ENCODE measurements at regions not wholly inside any gene's neighbourhood (a gene's known extent, or its start where the extent isn't known, plus 50 kb on each side); places are given as distances from the start of the nearest gene placed in this dataset.

DNA sequence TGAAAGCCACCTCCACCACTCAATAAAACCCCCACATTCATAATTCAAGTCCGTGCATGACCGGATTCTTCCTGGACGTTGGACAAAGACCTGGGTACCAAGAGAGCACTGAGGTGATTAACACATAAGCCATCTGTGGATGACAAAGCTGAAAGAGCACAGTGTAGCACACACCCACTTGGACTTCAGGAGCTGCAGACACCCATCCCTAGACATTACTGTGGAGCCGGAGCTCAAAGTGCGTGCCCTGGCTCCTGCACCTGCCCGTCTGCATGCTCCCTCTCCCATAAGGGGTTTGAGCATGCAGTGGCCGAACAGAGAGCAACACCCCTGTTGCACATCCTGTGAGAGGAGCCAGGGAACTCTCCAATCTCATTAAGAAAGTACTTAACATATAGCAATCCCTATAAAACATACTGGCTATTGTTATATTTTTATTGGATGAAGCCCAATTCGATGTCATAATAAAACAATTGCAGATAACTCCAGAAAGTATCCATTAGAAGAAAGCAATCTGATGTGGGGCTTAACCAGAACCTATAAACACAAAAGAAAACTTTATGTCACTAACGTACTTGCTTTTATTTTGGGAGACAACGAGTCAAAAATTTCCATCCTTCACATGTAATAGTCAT lies 1174.2 kb upstream of the C9orf72 start:
- Histone ChIP-seq H3K27ac (ENCODE audit: low read depth, low read length) (no peak overlapping the region), H3K36me3 (ENCODE audit: insufficient read depth, low read length) (no peaks in the 10 kb centered on the region), H3K4me3 (ENCODE audit: low read length in 2 of 2) (no peak overlapping the region), H3K27me3 (ENCODE audit: insufficient read depth, low read length) (no peaks in the 10 kb centered on the region), H3K9me3 (ENCODE audit: control insufficient read depth in 1 of 2, low read length in 2 of 2) (no peaks in the 10 kb centered on the region), H3K4me1 (ENCODE audit: insufficient read depth, low read length) (no peaks in the 10 kb centered on the region)
- intact Hi-C loops (cut with micrococcal nuclease) = no loop called here
- Mint-ChIP-seq H3K4me1 (no peaks in the 10 kb centered on the region), H3K27me3 (no peaks in the 10 kb centered on the region), H3K27ac (no peak overlapping the region), H3K4me3 (no peak overlapping the region), H3K9me3 (peaks cover 0 to 32% (median 20%) of the 10 kb centered on the region in 8 donors), H3K36me3 (peaks cover 0 to 4% of the 10 kb centered on the region in 2 donors)
- DNase-seq = no peak
- ChIA-PET CTCF (ENCODE audit: partially characterized antibody) (no interaction called here), POLR2A (ENCODE audit: partially characterized antibody) (no interaction called here)

DNA sequence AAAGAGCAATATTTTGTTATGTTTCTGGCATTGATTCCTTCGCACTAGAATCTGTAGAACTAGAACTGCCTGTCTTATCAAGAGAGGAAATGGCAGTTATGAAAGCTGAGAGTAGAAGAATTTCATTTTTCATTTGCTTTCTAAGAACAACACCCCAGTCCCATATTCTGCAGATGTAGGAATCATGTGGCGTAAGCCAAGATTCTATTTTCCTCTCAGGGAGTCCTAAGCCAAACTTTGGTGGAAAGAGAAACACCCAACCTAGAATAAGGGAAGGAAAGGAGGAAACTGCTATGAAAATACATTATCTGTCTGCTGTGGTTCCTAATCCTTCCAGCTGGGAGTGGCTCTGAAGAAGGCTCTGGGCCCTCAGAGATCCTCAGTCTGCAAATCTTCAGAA lies 1176.9 kb upstream of the C9orf72 start:
- ChIA-PET POLR2A (ENCODE audit: partially characterized antibody) (no interaction called here), CTCF (ENCODE audit: partially characterized antibody) (no interaction called here)
- no peak for DNase-seq
- Mint-ChIP-seq H3K27me3 (no peaks in the 10 kb centered on the region), H3K4me3 (no peak overlapping the region), H3K4me1 (no peaks in the 10 kb centered on the region), H3K9me3 (peaks cover 0 to 13% (median 4%) of the 10 kb centered on the region in 8 donors), H3K27ac (no peak overlapping the region), H3K36me3 (no peaks in the 10 kb centered on the region)
- no peak overlapping the region for H3K27ac ChIP-seq (ENCODE audit: low read depth, low read length)
- H3K27me3 ChIP-seq (ENCODE audit: insufficient read depth, low read length) = no peaks in the 10 kb centered on the region
- no peaks in the 10 kb centered on the region for H3K9me3 ChIP-seq (ENCODE audit: control insufficient read depth in 1 of 2, low read length in 2 of 2)
- H3K36me3 ChIP-seq (ENCODE audit: insufficient read depth, low read length) = no peaks in the 10 kb centered on the region
- H3K4me1 ChIP-seq (ENCODE audit: insufficient read depth, low read length) = no peaks in the 10 kb centered on the region
- no peak overlapping the region for H3K4me3 ChIP-seq (ENCODE audit: low read length in 2 of 2)
- intact Hi-C loops (cut with micrococcal nuclease) = no loop called here

DNA sequence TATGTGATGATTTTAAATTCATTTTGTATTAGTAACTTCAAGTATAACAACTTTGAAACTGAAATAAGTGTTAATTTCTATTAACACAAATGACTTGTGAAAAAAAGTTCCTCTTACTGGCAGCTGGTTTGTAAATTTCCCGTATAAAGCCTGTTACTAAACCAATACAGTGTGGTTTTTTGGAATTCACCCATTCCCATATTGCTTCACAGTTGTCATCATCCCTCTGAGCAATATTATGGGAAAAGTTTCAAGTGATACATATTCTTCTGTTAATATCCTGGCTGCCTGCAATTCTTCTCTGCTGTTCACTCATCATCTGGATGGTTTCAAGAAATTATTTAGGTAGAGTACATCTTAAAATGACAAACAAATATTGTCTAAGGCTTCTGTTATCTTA lies 1185.1 kb upstream of the C9orf72 start:
- Histone ChIP-seq H3K27ac (ENCODE audit: low read depth, low read length) (no peak overlapping the region), H3K4me1 (ENCODE audit: insufficient read depth, low read length) (no peaks in the 10 kb centered on the region), H3K9me3 (ENCODE audit: control insufficient read depth in 1 of 2, low read length in 2 of 2) (no peaks in the 10 kb centered on the region), H3K36me3 (ENCODE audit: insufficient read depth, low read length) (no peaks in the 10 kb centered on the region), H3K4me3 (ENCODE audit: low read length in 2 of 2) (no peak overlapping the region), H3K27me3 (ENCODE audit: insufficient read depth, low read length) (no peaks in the 10 kb centered on the region)
- ChIA-PET CTCF (ENCODE audit: partially characterized antibody) (no interaction called here), POLR2A (ENCODE audit: partially characterized antibody) (no interaction called here)
- intact Hi-C loops (cut with micrococcal nuclease) = no loop called here
- H3K27me3 Mint-ChIP-seq = peaks cover 0 to 1% of the 10 kb centered on the region in 2 donors
- H3K9me3 Mint-ChIP-seq = peaks cover 0 to 7% (median 3%) of the 10 kb centered on the region in 8 donors
- H3K4me3 Mint-ChIP-seq = no peak overlapping the region
- H3K4me1 Mint-ChIP-seq = no peaks in the 10 kb centered on the region
- no peak overlapping the region for H3K27ac Mint-ChIP-seq
- H3K36me3 Mint-ChIP-seq = no peaks in the 10 kb centered on the region
- DNase-seq = no peak

DNA sequence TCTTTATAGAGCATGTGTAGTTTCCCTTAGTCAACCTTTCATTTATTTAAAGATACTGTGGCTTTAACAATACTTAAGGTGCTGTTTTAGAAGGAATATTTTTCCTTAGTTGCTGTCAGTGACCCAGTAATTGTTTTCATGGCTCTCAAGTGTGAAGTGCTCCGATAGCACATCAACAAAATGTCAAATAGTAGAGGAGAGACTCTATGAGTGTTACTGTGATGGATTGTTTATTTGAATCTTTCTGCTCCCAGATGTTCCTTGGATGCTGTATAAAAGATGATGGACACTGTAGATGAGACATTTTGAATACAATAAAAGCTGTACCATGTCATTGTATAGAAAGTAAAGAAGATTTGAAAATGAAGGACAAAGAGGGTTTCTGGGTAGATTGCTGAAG lies 1185.7 kb upstream of the C9orf72 start:
- DNase-seq = no peak
- H3K27me3 ChIP-seq (ENCODE audit: insufficient read depth, low read length) = no peaks in the 10 kb centered on the region
- no peak overlapping the region for H3K4me3 ChIP-seq (ENCODE audit: low read length in 2 of 2)
- H3K4me1 ChIP-seq (ENCODE audit: insufficient read depth, low read length) = no peaks in the 10 kb centered on the region
- H3K36me3 Mint-ChIP-seq = no peaks in the 10 kb centered on the region
- intact Hi-C loops (cut with micrococcal nuclease) = no loop called here
- H3K9me3 ChIP-seq (ENCODE audit: control insufficient read depth in 1 of 2, low read length in 2 of 2) = no peaks in the 10 kb centered on the region
- H3K36me3 ChIP-seq (ENCODE audit: insufficient read depth, low read length) = no peaks in the 10 kb centered on the region
- H3K27ac Mint-ChIP-seq = no peak overlapping the region
- no peak overlapping the region for H3K4me3 Mint-ChIP-seq
- H3K27ac ChIP-seq (ENCODE audit: low read depth, low read length) = no peak overlapping the region
- CTCF ChIA-PET (ENCODE audit: partially characterized antibody) = no interaction called here
- peaks cover 0 to 7% (median 3%) of the 10 kb centered on the region in 8 donors for H3K9me3 Mint-ChIP-seq
- H3K4me1 Mint-ChIP-seq = no peaks in the 10 kb centered on the region
- H3K27me3 Mint-ChIP-seq = peaks cover 0 to 1% of the 10 kb centered on the region in 2 donors
- POLR2A ChIA-PET (ENCODE audit: partially characterized antibody) = no interaction called here

DNA sequence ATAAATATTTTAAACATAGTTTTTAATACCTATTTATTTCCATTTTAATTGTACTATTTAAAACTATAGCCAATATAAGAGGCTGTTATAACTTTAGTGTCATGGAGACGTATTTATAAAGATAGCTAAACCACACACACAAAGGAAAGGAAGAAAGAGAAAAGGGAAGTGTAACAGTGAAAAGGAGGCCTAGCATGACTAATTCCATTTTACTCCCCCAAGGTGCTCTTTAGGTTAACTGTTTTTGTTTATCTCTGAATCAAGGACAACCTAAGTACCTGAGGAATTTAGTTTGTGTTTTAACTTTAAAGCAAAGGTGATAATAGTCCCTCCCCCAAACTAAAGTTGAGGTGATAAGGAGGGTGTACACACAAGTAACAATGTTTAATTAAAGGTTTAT lies 1188.9 kb upstream of the C9orf72 start:
- POLR2A ChIA-PET (ENCODE audit: partially characterized antibody) = no interaction called here
- Mint-ChIP-seq H3K27me3 (peaks cover 0 to 1% of the 10 kb centered on the region in 2 donors), H3K27ac (no peak overlapping the region), H3K4me1 (no peaks in the 10 kb centered on the region), H3K4me3 (no peak overlapping the region), H3K36me3 (no peaks in the 10 kb centered on the region), H3K9me3 (peaks cover 0 to 7% (median 3%) of the 10 kb centered on the region in 8 donors)
- H3K4me3 ChIP-seq (ENCODE audit: low read length in 2 of 2) = no peak overlapping the region
- H3K9me3 ChIP-seq (ENCODE audit: control insufficient read depth in 1 of 2, low read length in 2 of 2) = no peaks in the 10 kb centered on the region
- intact Hi-C loops (cut with micrococcal nuclease) = no loop called here
- CTCF ChIA-PET (ENCODE audit: partially characterized antibody) = no interaction called here
- no peak overlapping the region for H3K27ac ChIP-seq (ENCODE audit: low read depth, low read length)
- H3K27me3 ChIP-seq (ENCODE audit: insufficient read depth, low read length) = no peaks in the 10 kb centered on the region
- DNase-seq = no peak
- no peaks in the 10 kb centered on the region for H3K36me3 ChIP-seq (ENCODE audit: insufficient read depth, low read length)
- H3K4me1 ChIP-seq (ENCODE audit: insufficient read depth, low read length) = no peaks in the 10 kb centered on the region

DNA sequence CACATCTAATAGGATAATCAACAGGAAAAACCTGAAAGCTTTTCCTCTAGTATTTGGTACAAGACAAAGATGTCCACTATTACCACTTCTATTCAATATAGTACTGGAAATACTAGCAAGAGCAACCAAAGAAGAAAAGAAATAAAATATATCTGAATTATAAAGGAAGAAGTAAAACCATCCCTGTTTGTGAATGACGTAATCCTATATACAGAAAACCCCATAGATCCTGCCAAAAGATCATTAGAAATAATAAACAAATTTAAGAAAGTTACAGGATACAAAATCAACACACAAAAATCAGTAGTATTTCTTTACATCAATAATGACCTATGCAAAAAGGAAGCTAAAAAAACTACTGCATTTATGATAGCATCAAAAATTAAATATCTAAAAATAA lies 1191.3 kb upstream of the C9orf72 start:
- no peaks in the 10 kb centered on the region for H3K4me1 ChIP-seq (ENCODE audit: insufficient read depth, low read length)
- Mint-ChIP-seq H3K27me3 (peaks cover 0 to 1% of the 10 kb centered on the region in 2 donors), H3K9me3 (peaks cover 0 to 7% (median 2%) of the 10 kb centered on the region in 8 donors), H3K4me1 (no peaks in the 10 kb centered on the region), H3K27ac (no peak overlapping the region), H3K4me3 (no peak overlapping the region), H3K36me3 (no peaks in the 10 kb centered on the region)
- H3K36me3 ChIP-seq (ENCODE audit: insufficient read depth, low read length) = no peaks in the 10 kb centered on the region
- no peaks in the 10 kb centered on the region for H3K27me3 ChIP-seq (ENCODE audit: insufficient read depth, low read length)
- intact Hi-C loops (cut with micrococcal nuclease) = no loop called here
- CTCF ChIA-PET (ENCODE audit: partially characterized antibody) = no interaction called here
- no peak for DNase-seq
- H3K9me3 ChIP-seq (ENCODE audit: control insufficient read depth in 1 of 2, low read length in 2 of 2) = no peaks in the 10 kb centered on the region
- H3K4me3 ChIP-seq (ENCODE audit: low read length in 2 of 2) = no peak overlapping the region
- H3K27ac ChIP-seq (ENCODE audit: low read depth, low read length) = no peak overlapping the region
- POLR2A ChIA-PET (ENCODE audit: partially characterized antibody) = no interaction called here

DNA sequence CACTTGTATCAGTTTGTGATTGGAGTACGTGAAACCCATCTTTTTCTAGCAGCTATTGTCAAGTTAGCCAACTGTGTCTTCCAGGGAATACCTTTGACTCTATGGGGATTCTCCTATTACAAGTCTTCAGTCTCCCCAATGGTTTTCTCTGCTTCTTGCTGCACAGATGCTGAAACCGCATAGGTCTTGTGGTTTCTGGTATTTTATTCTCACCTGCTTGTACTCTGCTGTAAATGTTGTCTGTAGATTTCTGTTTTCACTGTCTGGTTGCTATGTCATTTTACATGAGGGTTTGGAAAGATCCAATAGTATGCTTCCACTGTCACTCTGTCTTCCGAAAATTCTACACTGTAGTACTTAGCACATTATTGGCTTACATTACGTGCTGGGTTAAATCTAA lies 1196.9 kb upstream of the C9orf72 start:
- Histone ChIP-seq H3K27ac (ENCODE audit: low read depth, low read length) (no peak overlapping the region), H3K4me1 (ENCODE audit: insufficient read depth, low read length) (no peaks in the 10 kb centered on the region), H3K27me3 (ENCODE audit: insufficient read depth, low read length) (no peaks in the 10 kb centered on the region), H3K4me3 (ENCODE audit: low read length in 2 of 2) (no peak overlapping the region), H3K9me3 (ENCODE audit: control insufficient read depth in 1 of 2, low read length in 2 of 2) (no peaks in the 10 kb centered on the region), H3K36me3 (ENCODE audit: insufficient read depth, low read length) (no peaks in the 10 kb centered on the region)
- Mint-ChIP-seq H3K9me3 (peaks cover 0 to 3% (median 0%) of the 10 kb centered on the region in 8 donors), H3K4me3 (no peak overlapping the region), H3K4me1 (no peaks in the 10 kb centered on the region), H3K36me3 (no peaks in the 10 kb centered on the region), H3K27me3 (no peaks in the 10 kb centered on the region), H3K27ac (no peak overlapping the region)
- ChIA-PET CTCF (ENCODE audit: partially characterized antibody) (no interaction called here), POLR2A (ENCODE audit: partially characterized antibody) (no interaction called here)
- intact Hi-C loops (cut with micrococcal nuclease) = no loop called here
- DNase-seq = no peak

DNA sequence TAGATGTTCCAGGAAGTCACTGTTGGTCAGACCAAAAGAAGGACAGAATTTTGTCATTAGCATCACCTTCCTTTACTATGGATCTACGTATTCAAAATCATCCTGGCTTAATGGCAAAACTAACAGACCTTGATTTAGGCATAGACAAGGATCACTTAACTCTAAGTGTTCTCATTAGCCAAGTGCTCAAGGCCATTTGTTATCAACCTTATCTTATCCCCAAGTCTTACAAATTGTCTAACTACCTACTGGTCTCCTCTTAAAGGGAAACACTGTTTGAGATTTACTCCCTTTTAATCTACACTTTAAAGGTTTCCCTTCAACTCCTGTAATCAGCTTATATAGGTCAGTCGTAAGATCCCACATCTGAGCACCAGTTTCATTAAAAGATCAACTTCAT lies 1197.5 kb upstream of the C9orf72 start:
- intact Hi-C loops (cut with micrococcal nuclease) = no loop called here
- no peak for DNase-seq
- Histone ChIP-seq H3K9me3 (ENCODE audit: control insufficient read depth in 1 of 2, low read length in 2 of 2) (no peaks in the 10 kb centered on the region), H3K4me3 (ENCODE audit: low read length in 2 of 2) (no peak overlapping the region), H3K27me3 (ENCODE audit: insufficient read depth, low read length) (no peaks in the 10 kb centered on the region), H3K4me1 (ENCODE audit: insufficient read depth, low read length) (no peaks in the 10 kb centered on the region), H3K27ac (ENCODE audit: low read depth, low read length) (no peak overlapping the region), H3K36me3 (ENCODE audit: insufficient read depth, low read length) (no peaks in the 10 kb centered on the region)
- CTCF ChIA-PET (ENCODE audit: partially characterized antibody) = no interaction called here
- H3K27ac Mint-ChIP-seq = no peak overlapping the region
- H3K27me3 Mint-ChIP-seq = no peaks in the 10 kb centered on the region
- H3K9me3 Mint-ChIP-seq = peaks cover 0 to 3% (median 0%) of the 10 kb centered on the region in 8 donors
- no peaks in the 10 kb centered on the region for H3K36me3 Mint-ChIP-seq
- H3K4me3 Mint-ChIP-seq = no peak overlapping the region
- POLR2A ChIA-PET (ENCODE audit: partially characterized antibody) = no interaction called here
- no peaks in the 10 kb centered on the region for H3K4me1 Mint-ChIP-seq

Data from CD4-positive, alpha-beta memory T cell (primary cell).